ENCODE measurements at regions not wholly inside any gene's neighbourhood (a gene's known extent, or its start where the extent isn't known, plus 50 kb on each side); places are given as distances from the start of the nearest gene placed in this dataset.

- Mint-ChIP-seq H3K27ac (ENCODE audit: unreplicated experiment) (no peak overlapping the region), H3K27me3 (ENCODE audit: low read depth) (no peaks in the 10 kb centered on the region), H3K9me3 (no peaks in the 10 kb centered on the region), H3K4me1 (no peaks in the 10 kb centered on the region), H3K36me3 (ENCODE audit: low read depth) (peaks cover 3% of the 10 kb centered on the region), H3K4me3 (no peak overlapping the region)
- no peak for DNase-seq (ENCODE audit: low read depth, low spot score)
- no peak for TF ChIP-seq CTCF (conservative IDR thresholded peaks at IDR 0.05)
These were observed 159.1 kb downstream of the CHRM3 start for GRCh38 chr1:239545466-239545865.

- Mint-ChIP-seq H3K4me3 (no peak overlapping the region), H3K36me3 (ENCODE audit: low read depth) (peaks cover 3% of the 10 kb centered on the region), H3K9me3 (no peaks in the 10 kb centered on the region), H3K27me3 (ENCODE audit: low read depth) (no peaks in the 10 kb centered on the region), H3K4me1 (no peaks in the 10 kb centered on the region), H3K27ac (ENCODE audit: unreplicated experiment) (no peak overlapping the region)
- TF ChIP-seq CTCF (conservative IDR thresholded peaks at IDR 0.05) = no peak
- no peak for DNase-seq (ENCODE audit: low read depth, low spot score)
These were observed 161.6 kb downstream of the CHRM3 start for GRCh38 chr1:239547987-239548386.

DNA sequence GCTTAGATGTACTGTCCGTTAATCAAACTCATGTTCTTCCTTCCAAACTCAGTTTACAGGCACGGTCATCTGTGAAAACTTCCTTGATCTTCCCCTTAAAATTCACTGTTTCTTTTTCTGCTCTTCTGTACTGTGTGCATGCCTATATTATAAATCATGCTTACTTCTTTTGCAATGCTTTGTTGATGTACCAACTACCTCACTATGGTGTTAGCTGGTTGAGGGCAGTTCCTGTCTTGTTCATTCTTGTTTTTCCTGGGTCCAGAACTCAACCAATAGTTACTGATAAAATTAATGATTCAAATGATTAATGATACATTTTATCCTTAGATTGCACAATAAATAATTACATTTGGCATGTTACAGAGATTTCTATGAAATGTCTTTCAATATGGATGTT, 163.8 kb downstream of the CHRM3 start:
- no peaks in the 10 kb centered on the region for H3K9me3 Mint-ChIP-seq
- H3K4me3 Mint-ChIP-seq = no peak overlapping the region
- no peak for DNase-seq (ENCODE audit: low read depth, low spot score)
- H3K4me1 Mint-ChIP-seq = peaks cover 2% of the 10 kb centered on the region
- TF ChIP-seq CTCF (conservative IDR thresholded peaks at IDR 0.05) = no peak
- peaks cover 3% of the 10 kb centered on the region for H3K36me3 Mint-ChIP-seq (ENCODE audit: low read depth)
- no peak overlapping the region for H3K27ac Mint-ChIP-seq (ENCODE audit: unreplicated experiment)
- H3K27me3 Mint-ChIP-seq (ENCODE audit: low read depth) = no peaks in the 10 kb centered on the region

- H3K27me3 Mint-ChIP-seq (ENCODE audit: low read depth) = no peaks in the 10 kb centered on the region
- no peaks in the 10 kb centered on the region for H3K36me3 Mint-ChIP-seq (ENCODE audit: low read depth)
- peak overlapping the region; percentile 67 for H3K27ac Mint-ChIP-seq (ENCODE audit: unreplicated experiment)
These were observed 169.0 kb downstream of the CHRM3 start for GRCh38 chr1:239555350-239555749.

GRCh38 chr1:239558559-239558958, 172.2 kb downstream of the CHRM3 start:
- Mint-ChIP-seq H3K4me1 (peaks cover 5% of the 10 kb centered on the region), H3K9me3 (no peaks in the 10 kb centered on the region), H3K4me3 (no peak overlapping the region), H3K27me3 (ENCODE audit: low read depth) (no peaks in the 10 kb centered on the region), H3K27ac (ENCODE audit: unreplicated experiment) (no peak overlapping the region), H3K36me3 (ENCODE audit: low read depth) (no peaks in the 10 kb centered on the region)
- no peak for DNase-seq (ENCODE audit: low read depth, low spot score)
- no peak for TF ChIP-seq CTCF (conservative IDR thresholded peaks at IDR 0.05)

More at GRCh38 chr1:239555350-239555749, 169.0 kb downstream of the CHRM3 start:
- H3K9me3 Mint-ChIP-seq = no peaks in the 10 kb centered on the region
- DNase-seq (ENCODE audit: low read depth, low spot score) = no peak
- H3K4me3 Mint-ChIP-seq = no peak overlapping the region
- H3K4me1 Mint-ChIP-seq = peaks cover 5% of the 10 kb centered on the region
- no peak for TF ChIP-seq CTCF (conservative IDR thresholded peaks at IDR 0.05)

GRCh38 chr1:239558991-239559390, 172.6 kb downstream of the CHRM3 start:
- Mint-ChIP-seq H3K4me1 (peaks cover 5% of the 10 kb centered on the region), H3K27me3 (ENCODE audit: low read depth) (no peaks in the 10 kb centered on the region), H3K9me3 (no peaks in the 10 kb centered on the region), H3K36me3 (ENCODE audit: low read depth) (no peaks in the 10 kb centered on the region), H3K27ac (ENCODE audit: unreplicated experiment) (no peak overlapping the region), H3K4me3 (no peak overlapping the region)
- TF ChIP-seq CTCF (conservative IDR thresholded peaks at IDR 0.05) = no peak
- no peak for DNase-seq (ENCODE audit: low read depth, low spot score)
